ENCODE measurements at regions not wholly inside any gene's neighbourhood (a gene's known extent, or its start where the extent isn't known, plus 50 kb on each side); places are given as distances from the start of the nearest gene placed in this dataset.

DNA sequence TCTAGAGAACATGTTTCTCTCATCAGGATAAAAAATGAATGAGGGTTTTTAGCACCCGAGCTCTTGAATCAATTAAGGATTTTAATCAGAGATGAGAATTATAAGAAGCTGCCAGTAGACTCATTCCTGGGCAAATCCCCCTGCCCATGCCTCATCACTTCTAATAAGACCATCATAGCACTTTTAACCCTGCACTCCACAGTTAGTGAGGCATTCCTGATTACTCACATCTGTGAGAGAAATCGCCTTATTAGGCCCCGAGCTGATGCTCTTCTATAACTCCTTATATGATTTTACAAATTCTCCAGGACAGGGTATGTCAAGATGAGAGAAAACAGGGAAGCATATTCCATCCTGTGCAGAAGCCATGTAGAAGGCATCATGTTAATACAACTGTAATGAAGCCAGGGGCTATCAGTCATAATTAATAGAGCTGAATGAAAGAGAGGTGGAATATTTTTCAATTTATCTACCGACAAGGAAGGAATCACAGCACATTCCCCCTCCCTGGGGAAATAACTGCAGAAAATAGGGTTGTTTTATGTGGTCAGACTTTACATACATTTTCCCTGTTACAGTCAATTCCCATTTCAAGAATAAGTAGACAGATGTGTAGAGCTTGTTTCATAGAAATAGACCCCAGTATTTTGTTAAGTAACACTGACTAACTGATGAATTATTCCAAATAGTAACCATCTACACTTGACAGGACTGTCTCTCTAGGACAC lies 272.7 kb downstream of the HHIPL2 start:
- TF ChIP-seq POLR2AphosphoS5 (IDR thresholded peaks at IDR 0.05) (no peak), POLR2A (IDR thresholded peaks at IDR 0.05) (no peak), EP300 (IDR thresholded peaks at IDR 0.05) (no peak), CTCF (IDR thresholded peaks at IDR 0.05) (no peak)
- Histone ChIP-seq H3K4me3 (no peak overlapping the region), H3K27ac (no peak overlapping the region), H3K9me3 (no peaks in the 10 kb centered on the region), H3K36me3 (no peaks in the 10 kb centered on the region), H3K27me3 (no peaks in the 10 kb centered on the region), H3K4me1 (peaks cover 0 to 4% (median 0%) of the 10 kb centered on the region in 4 donors)
- 85 to 88% methylated on average over 4 of the region's 4 CpGs for WGBS, 2 donors
- no peak for DNase-seq
- intact Hi-C loops (cut with DNase I): no loop called here

DNA sequence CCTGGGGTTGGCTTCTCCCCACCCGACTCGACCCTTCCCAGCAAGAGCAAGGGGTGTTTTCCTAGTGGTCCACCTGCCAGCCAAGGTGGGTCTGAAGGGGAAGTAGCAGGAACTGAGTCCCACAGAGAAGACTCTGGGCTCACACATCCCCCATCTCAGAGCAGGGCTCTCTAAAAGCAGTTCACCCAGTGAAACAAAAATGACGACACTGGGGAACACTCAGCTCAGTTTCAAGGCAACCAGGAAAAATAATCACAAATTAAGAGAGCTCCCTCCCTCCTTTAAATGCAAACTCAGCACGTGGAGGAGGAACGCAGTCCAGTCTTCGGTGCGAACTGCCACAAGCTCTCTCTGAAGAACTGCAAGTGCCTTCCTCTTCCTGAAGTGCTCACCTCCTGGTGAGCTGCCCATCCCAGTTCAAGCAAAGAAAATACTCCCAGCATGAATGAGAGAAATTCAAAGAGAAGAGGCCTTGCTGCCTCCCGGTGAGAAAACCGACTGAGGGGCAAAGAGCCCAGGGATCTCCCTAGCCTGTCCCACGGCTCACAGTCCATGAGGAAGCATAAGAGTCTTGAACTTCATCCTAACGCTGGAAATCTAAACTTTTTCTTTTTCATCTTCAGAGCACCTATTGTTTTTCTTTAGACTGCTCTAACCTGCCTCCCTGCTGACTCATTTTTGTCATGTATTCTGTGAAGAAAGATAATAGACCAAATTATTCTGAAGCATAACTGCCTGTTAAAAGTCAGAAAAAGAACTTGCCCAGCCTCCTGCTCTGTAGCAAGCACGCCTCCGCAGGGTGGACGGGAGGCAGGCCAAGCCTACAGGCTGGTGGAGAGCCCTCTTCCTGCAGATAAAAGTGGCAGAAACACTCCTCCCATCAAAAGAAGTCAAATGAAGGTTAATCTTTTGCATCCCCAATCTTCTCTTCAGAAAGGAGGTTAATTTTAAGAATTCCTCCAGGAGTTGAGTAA lies 281.4 kb downstream of the HHIPL2 start:
- Histone ChIP-seq H3K9me3 (no peaks in the 10 kb centered on the region), H3K27me3 (no peaks in the 10 kb centered on the region), H3K27ac (no peak overlapping the region), H3K4me3 (no peak overlapping the region), H3K4me1 (no peaks in the 10 kb centered on the region), H3K36me3 (no peaks in the 10 kb centered on the region)
- WGBS, 2 donors: 63 to 68% methylated on average over 14 of the region's 14 CpGs
- no peak for TF ChIP-seq CTCF (IDR thresholded peaks at IDR 0.05)
- no peak for TF ChIP-seq POLR2A (IDR thresholded peaks at IDR 0.05)
- TF ChIP-seq EP300 (IDR thresholded peaks at IDR 0.05): no peak
- TF ChIP-seq POLR2AphosphoS5 (IDR thresholded peaks at IDR 0.05): no peak
- intact Hi-C loops (cut with DNase I): no loop called here
- DNase-seq: no peak

DNA sequence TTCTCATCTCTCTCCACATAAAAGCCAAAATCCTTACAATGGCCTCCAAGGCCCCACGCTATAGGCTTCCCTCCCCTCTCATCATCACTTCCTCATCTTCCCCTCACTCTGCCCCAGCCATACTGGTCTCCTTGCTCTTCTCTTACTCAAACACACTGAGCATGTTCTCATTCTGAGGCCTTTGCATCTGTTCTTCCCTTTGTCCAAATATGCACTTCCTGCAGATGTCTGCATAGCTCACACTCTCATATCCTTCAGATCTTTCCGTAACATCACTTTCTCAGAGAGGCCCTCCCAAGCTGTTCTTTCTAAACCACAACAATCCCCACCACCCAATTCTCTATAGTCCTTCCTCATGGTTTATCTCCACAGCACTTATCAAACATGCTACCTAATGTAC lies 284.1 kb downstream of the HHIPL2 start:
- Histone ChIP-seq H3K27me3 (no peaks in the 10 kb centered on the region), H3K9me3 (no peaks in the 10 kb centered on the region), H3K36me3 (no peaks in the 10 kb centered on the region), H3K4me1 (no peaks in the 10 kb centered on the region), H3K4me3 (no peak overlapping the region), H3K27ac (no peak overlapping the region)
- no peak for DNase-seq
- 61 to 84% methylated on average over 2 of the region's 2 CpGs for WGBS, 2 donors
- intact Hi-C loops (cut with DNase I): no loop called here
- TF ChIP-seq CTCF (IDR thresholded peaks at IDR 0.05) (no peak), EP300 (IDR thresholded peaks at IDR 0.05) (no peak), POLR2AphosphoS5 (IDR thresholded peaks at IDR 0.05) (no peak), POLR2A (IDR thresholded peaks at IDR 0.05) (no peak)

DNA sequence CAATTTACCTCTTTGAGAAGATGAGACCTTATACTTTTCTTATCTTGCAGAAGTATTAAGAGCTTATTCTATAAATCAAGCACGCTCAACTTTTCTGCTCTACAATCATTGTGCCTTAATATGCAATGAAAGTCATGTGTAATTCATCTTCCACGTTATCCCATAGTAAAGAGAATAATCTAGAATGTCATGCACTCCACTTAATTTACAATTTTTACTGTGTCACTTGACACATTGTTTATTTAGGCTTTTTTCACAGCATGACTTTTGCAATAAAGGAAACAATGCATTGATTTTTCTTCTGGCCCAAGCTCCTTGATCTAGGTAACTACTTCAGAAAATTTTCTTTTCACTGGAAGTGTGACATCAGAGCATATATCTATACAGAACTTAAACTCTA lies 290.9 kb downstream of the HHIPL2 start:
- Histone ChIP-seq H3K36me3 (no peaks in the 10 kb centered on the region), H3K9me3 (no peaks in the 10 kb centered on the region), H3K4me1 (no peaks in the 10 kb centered on the region), H3K27me3 (no peaks in the 10 kb centered on the region), H3K27ac (no peak overlapping the region), H3K4me3 (no peak overlapping the region)
- WGBS, 2 donors: 35 to 63% methylated on average over 2 of the region's 2 CpGs
- TF ChIP-seq POLR2AphosphoS5 (IDR thresholded peaks at IDR 0.05) (no peak), CTCF (IDR thresholded peaks at IDR 0.05) (no peak), POLR2A (IDR thresholded peaks at IDR 0.05) (no peak), EP300 (IDR thresholded peaks at IDR 0.05) (no peak)
- intact Hi-C loops (cut with DNase I): no loop called here
- no peak for DNase-seq

All from sigmoid colon (tissue), 6 donors.